Anterior cingulate cortex (tissue), 58 donors: ENCODE measurements at regions not wholly inside any gene's neighbourhood (a gene's known extent, or its start where the extent isn't known, plus 50 kb on each side); places are given as distances from the start of the nearest gene placed in this dataset.
"Not testable (repeated sequence)": the region's sequence is repeated elsewhere in the genome, so short reads cannot be mapped to it uniquely, and the experiment has no call there.

Experiments
- DNase-seq, 58 donors: peaks; one replicate each; lab custom pipeline; 2025; lab: John Stamatoyannopoulos, UW

DNA sequence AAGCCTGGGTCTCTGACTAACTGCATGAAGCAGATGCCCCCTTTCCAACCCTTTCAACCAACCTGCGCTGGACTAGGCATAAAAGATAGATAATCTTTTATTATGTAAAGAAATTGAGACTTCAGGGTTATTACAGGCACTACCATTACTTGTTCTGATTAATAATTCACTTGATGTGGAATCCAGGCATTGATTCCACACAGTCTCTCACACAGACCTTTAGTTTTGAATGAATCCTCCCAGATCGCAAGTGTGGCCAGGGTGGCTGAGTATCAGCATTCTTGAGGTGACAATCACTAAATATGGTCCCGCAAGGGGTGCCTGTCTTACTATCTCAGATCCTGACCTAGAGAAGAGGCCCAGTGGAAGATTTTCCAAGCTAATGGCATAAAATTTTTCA, 368.9 kb upstream of the ONECUT1 start:
- DNase-seq, result no peak

DNA sequence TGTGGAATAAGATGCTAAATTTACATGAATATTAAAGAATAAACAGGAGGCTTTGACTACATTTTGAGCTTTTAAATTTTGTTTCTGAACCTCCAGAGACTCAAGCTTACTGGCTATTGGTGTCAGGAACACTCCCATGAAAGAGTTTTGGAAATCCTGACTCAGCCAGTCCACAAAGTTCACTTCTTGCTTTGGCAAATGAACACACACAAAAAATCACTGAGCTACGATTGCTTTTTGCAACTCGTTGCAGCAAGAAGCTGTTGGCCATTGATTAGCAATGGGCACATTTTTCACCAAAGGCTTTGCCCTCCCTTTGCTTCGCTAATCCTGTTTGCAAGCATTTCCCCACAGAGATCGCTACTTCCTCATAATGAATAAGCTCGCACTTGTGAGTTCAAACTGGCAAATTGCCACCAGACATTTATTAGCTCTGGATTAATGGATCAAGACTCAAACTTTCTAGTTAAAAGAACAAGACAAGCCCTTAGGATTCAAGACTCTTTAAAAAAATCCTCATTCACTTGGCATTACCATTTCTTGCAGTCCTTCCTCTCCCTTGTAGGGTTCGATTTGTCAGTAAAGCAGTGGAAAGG, 343.2 kb upstream of the ONECUT1 start:
- no peak for DNase-seq

DNA sequence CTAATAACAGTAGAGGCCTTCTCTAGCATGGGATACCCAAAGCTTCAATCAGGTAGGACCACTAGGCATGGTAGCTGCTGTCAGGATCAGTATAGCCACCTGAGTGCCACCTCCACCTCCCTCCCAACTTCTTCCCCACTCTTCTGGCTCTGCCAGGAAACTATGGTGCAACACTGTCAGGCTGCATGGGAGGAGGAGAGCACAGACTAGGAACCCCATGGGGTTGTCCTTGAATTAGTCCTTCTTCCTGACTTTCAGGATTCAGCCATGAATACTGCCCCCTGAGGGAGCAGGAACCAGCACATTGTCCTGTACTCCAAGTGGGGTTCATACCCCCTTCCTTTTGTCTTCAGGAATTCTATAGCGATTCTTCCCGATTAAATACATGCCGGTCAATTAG, 340.8 kb upstream of the ONECUT1 start:
- DNase-seq, result no peak

DNA sequence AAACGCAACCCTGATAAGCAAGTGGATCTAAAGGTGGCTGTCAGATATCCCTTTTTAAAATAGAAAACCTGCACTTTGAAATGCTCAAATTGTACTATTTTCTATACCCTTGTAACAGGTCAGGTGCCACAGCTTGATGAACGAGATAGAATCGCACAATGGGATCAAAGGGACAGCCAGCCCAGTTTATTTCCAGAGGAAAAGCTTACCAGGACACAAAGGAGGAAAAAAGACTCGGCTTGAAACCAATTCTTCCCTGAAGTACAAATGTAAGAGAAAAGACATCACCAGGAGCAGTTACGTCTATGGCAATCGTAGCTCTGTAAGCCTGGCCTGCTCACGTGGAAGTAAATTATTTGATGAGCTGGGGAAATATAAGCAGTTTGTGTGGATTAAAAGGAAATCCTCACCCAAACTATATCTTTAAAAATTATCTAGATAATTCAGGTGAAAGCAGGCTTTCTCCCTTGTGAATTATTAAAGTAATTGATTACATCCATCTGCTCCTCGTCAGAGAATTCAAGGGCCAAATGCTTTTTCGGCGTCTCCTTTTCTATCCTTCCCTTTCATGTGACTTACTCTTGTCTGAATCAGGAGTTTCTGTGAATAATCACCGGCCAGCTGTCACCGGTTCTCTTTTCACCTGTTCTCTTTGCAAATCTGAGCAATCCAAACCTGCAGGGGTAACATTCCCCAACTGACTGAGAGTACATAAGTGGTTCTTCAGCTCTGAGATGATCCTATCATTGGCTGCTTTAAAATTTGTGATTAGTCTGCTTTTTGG, 339.2 kb upstream of the ONECUT1 start:
- DNase-seq, result no peak

GRCh38 chr15:53128652-53129051, 338.5 kb upstream of the ONECUT1 start:
- no peak for DNase-seq

DNA sequence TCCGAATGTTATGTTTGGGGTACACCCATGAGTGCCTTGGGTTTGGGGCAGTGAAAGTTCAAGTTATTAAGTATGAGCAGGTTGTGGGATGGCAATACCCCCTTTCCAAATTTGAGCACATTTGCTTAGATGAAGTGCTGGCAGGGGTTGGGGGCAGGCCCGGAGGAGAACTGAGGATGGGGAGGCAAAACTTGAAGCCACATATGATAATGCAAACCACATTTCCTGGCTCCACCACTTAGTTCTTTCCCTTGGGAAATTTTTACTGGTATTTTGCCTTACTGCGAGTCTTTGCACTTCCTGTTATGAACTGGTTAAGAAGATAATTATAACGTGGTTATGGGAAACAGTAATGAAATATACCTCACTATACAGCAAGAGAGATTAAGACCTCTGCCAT, 336.0 kb upstream of the ONECUT1 start:
- no peak for DNase-seq

- DNase-seq, result no peak
These were observed 332.7 kb upstream of the ONECUT1 start for GRCh38 chr15:53122818-53123217.

DNA sequence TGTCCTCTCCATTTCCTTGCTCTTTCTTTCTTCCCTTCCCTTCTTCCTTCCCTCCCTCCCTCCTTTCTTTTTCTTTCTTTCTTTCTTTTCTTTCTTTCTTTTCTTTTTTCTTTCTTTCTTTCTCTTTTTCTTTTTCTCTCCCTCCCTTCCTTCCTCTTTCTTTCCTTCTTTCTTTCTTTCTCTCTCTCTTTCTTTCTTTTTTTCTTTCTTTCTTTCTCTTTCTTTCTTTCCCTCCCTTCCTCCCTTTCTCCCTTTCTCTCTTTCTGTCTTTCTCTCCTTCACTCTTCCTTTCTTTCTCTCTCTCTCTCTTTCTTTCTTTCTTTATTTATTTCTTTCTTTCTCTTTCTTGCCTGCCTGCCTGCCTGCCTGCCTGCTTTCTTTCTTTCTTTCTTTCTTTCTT, 326.8 kb upstream of the ONECUT1 start:
- DNase-seq, result not testable (repeated sequence)

DNA sequence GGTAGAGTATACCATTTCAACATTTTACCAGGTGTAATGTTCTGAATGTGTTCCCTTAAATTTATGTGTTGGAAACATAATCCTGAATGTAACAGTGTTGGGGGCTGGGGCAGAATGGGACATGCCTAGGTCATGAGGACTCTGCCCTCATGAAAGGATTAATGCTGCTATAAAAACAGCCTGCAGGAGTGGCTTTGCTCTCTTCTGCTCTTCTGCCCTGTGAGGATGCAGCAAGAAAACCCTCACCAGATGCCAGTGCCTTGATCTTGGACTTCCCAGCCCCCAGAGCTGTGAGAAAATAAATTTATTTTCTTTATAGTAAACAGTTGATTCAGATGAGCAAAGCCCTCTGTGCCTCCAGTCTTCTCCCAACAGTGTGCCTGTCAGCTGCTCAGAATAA, 326.0 kb upstream of the ONECUT1 start:
- DNase-seq, result no peak

DNA sequence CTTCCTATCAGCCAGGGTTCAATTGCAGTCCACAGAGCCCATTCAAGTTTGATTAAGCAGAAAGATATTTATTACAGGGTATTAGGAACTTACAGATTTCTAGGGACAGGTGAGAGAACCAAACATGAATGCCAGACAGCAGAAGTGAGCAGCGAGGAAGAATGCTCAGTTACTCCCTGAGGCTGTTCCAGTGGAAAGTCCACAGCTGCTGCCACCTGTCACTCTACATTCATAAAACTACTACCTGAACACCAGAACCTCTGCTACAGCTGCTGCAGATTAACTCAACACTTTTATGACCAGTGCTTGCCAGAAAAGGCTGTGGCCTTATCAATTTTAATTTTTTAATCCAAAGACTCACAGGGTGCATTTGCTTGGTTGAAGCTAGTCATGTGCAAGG, 325.4 kb upstream of the ONECUT1 start:
- no peak for DNase-seq

DNA sequence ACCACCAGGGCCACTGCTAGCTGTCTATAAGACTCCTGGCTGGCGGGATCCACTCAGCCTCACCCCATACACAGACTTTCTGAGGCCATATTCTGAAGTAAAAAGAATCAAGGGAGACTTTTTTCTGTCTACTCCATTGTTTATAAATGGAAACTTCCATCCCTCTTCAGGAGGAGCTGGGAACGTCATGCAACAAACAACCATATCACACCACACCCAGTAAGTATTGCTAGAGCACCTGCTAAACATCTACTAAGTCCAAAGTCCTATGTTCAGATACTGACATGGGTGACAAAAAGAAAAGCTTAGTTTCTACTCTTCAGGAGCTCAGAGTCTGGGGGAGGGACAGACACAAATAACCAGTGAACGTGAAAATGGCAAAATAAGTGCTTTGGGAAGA, 324.8 kb upstream of the ONECUT1 start:
- no peak for DNase-seq

DNA sequence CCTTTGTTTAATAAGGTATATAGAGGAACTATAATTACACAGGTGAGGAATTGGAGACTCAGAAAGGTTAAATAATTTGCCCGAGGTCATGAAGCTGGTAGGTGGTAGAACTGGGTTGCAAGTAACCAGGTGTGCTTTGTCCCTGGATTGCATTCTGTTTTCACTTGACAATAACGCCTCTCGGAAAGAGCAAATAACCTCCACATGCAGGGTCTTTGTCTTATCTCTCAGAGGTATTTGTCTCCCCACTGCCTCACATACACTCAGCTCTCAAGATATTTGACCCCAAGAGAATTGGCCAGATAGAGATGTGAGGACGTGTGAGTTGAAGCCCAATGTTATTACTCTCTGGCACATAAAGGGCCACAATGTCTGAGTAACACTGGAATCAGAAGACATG, 320.9 kb upstream of the ONECUT1 start:
- DNase-seq, result no peak

DNA sequence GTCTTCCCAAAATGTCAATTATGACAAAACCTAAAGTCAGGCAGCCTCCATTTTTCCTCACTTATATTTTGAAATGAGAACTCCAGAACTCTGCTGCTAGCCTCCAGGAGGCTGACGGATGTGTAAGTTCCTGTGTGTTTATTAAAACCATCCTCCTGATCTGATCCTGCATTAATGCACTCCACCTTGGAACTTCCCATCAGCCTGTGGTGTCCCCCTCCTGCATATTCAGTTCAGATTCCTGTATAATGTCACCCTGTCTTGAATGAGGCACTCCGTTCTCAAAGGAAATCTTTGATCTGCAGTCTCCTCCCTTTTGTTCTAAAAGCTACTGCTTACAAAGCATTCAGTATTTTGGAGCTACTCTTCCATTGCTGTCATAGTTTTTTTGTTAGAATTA, 318.2 kb upstream of the ONECUT1 start:
- no peak for DNase-seq

GRCh38 chr15:53107855-53108254, 317.7 kb upstream of the ONECUT1 start:
- DNase-seq, result no peak

DNA sequence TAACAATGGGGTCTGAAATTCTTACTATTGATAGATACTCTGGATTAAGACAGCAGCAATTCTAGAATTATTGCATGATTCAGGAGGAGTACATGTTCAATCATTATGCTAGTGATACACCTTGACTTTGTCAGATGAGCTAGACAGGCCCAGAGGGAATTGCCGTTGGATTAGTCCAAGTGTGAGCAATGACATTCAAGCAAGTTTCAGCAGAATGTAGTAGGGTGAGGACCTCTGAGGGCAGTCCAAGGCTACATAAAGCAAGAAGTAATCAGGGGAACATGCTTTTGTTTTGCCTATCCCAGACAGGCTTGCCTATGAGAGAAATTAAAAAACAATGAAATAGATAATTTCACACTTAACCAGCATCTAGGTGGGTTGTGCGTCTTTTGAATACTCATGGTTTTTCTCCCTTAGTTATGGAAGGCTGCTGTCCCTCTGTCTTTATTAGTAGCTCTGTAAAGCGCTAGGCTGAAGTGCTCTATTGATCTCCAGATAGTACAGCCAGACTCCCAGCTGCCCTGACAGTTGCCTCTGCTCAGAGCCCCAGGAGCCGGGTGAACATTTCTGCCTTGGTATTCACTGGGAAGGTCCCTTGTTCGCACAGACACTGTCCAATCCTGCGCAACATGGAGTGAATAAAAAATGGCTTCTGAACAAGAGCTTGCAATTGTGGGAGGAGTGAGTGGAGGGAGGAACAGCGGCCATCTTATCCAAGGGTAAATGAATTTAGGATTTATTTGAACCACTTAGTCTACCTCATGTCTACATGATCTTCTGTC, 316.6 kb upstream of the ONECUT1 start:
- DNase-seq, result no peak

GRCh38 chr15:53102483-53102882, 312.3 kb upstream of the ONECUT1 start:
- DNase-seq, result no peak

GRCh38 chr15:53080484-53080883, 290.3 kb upstream of the ONECUT1 start:
- DNase-seq, result no peak

DNA sequence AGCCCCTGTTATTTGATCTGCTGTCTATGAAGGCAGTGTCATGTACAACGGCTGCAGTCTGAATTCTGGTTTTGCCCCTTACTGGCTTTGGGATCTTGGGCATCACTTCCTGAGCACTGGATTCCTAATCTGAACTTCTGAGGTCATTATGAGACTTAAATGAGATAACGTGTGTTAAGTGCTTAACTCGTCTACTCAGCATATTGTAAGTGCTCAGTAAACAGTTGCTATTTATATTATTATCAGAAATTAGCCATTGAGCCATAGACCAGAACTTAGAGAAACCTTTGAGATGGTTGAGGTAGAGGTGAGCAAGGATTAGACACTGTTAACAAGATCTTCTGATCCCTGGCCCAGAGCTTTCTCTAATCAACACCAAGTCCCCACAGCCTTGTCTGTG, 284.1 kb upstream of the ONECUT1 start:
- no peak for DNase-seq

DNA sequence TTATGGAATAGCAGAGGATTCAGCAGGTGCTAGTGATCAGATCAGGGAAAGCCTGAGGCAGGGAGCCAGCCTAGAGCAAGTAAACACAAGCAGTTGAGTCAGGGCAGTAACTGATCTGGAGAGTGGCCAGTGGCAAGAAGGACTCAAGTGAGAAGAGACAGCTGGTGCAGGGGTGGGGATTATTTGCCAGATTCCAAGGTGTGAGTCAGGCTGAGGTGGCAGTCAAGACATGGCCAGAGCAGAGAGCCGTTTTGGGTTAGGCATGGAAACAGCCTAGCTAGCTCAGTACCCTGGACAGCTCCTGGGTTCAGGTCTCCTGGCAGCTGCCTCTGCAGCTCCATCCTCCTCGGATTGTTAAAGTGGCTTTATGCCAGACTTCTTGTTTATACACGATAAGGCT, 281.9 kb upstream of the ONECUT1 start:
- peak in 39 of 58 donors; percentile 0 to 77 (median 16) for DNase-seq

GRCh38 chr15:53068636-53069035, 278.5 kb upstream of the ONECUT1 start:
- no peak for DNase-seq

- DNase-seq, result no peak
These were observed 269.3 kb upstream of the ONECUT1 start for GRCh38 chr15:53059273-53060043.
